BJ (cell line): ENCODE measurements at regions not wholly inside any gene's neighbourhood (a gene's known extent, or its start where the extent isn't known, plus 50 kb on each side); places are given as distances from the start of the nearest gene placed in this dataset.
"Not testable (repeated sequence)": the region's sequence is repeated elsewhere in the genome, so short reads cannot be mapped to it uniquely, and the experiment has no call there.

Experiments used
- CTCF ChIA-PET: fragments of 350-600 bp; formaldehyde crosslinking; extraction: SDS; loops from one replicate; lab custom pipeline; 2021; ENCODE audit warnings: antibody characterized with exemption, inconsistent platforms; lab: Yijun Ruan, JAX
- POLR2A ChIA-PET: fragments of 300-600 bp; sonication (Branson Sonifier 250); formaldehyde crosslinking; extraction: SDS; loops from one replicate; lab custom pipeline; 2021; ENCODE audit warnings: antibody characterized with exemption; lab: Charles Lee
- DNase-seq: peaks from one replicate; pipeline ENCODE4 v3.0.0-alpha.2; 2011; ENCODE audit warnings: low read depth
- H3K27me3 ChIP-seq: 2 replicates; pipeline ENCODE4 v1.6.0; 2011; ENCODE audit warnings: low read length; ENCODE audit not compliant: control insufficient read depth, insufficient read depth
- H3K36me3 ChIP-seq: 2 replicates; pipeline ENCODE4 v1.5.1; 2011; ENCODE audit warnings: low read length; ENCODE audit not compliant: control insufficient read depth, insufficient read depth
- H3K4me3 ChIP-seq: 2 replicates; pipeline ENCODE4 v1.5.1; 2011; ENCODE audit warnings: low read depth, mild to moderate bottlenecking, control low read depth, low read length
- TF ChIP-seq, protein P1 (sequence below): IDR thresholded peaks from 2 replicates; pipeline ENCODE4 v1.5.1; 2011; ENCODE audit warnings: low read depth, mild to moderate bottlenecking, control low read depth, inconsistent platforms, low read length, moderate library complexity; ENCODE audit not compliant: insufficient read depth

DNA sequence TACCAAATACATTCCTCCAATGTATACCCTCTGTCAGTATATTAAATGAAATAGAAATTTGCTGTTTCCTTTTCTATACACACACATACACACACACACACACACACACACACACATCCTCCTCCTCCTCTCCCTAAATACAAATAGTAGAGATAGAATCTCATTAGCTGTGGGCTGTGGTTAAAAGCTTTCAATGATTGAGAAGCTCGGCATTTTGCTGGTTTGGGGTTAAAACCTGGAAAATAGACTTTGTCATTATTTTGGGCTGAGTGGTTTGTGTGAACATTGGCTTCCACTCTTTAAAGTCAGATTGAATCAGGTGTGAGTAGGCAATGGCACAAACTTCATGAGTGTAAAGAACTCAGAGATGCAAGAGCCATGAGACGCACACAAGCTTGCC lies 596.0 kb downstream of the XPNPEP1 start:
- no peak for DNase-seq
- POLR2A ChIA-PET, result interaction anchor here (0.6 to 0.7 kb wide), 2 partner anchors 154 to 201 kb away, joined by 3 read pairs; no protein-coding TSS in a partner anchor
- H3K4me3 ChIP-seq, result no peak overlapping the region
- H3K27me3 ChIP-seq, result no peaks in the 10 kb centered on the region
- TF ChIP-seq, protein P1, sequence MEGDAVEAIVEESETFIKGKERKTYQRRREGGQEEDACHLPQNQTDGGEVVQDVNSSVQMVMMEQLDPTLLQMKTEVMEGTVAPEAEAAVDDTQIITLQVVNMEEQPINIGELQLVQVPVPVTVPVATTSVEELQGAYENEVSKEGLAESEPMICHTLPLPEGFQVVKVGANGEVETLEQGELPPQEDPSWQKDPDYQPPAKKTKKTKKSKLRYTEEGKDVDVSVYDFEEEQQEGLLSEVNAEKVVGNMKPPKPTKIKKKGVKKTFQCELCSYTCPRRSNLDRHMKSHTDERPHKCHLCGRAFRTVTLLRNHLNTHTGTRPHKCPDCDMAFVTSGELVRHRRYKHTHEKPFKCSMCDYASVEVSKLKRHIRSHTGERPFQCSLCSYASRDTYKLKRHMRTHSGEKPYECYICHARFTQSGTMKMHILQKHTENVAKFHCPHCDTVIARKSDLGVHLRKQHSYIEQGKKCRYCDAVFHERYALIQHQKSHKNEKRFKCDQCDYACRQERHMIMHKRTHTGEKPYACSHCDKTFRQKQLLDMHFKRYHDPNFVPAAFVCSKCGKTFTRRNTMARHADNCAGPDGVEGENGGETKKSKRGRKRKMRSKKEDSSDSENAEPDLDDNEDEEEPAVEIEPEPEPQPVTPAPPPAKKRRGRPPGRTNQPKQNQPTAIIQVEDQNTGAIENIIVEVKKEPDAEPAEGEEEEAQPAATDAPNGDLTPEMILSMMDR, result no peak
- CTCF ChIA-PET, result interaction anchor here (0.6 to 1.8 kb wide), 5 partner anchors 10 to 416 kb away, joined by 3 to 5 read pairs (median 3); no protein-coding TSS in a partner anchor
- no peaks in the 10 kb centered on the region for H3K36me3 ChIP-seq

DNA sequence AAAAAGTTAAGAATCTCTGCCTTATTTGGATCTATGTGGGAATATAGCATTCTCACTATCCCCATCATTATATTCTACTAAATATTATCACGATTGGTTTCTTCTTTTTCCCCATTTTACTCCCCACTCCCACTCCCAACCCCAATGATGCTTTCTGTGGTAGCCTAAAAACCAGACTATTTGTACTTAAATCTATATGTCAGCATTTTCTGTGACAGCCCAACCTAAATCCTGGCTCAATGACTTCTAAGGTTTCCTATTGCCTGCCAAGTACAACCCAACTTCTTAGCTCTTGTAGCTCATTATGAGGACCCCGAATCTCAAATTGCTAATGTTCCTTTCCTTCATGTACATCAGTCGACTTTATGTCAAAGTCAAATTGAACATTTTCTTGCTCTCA lies 598.6 kb downstream of the XPNPEP1 start:
- TF ChIP-seq, protein P1, result no peak
- Histone ChIP-seq H3K27me3 (no peaks in the 10 kb centered on the region), H3K36me3 (no peaks in the 10 kb centered on the region), H3K4me3 (no peak overlapping the region)
- ChIA-PET CTCF (no interaction called here), POLR2A (no interaction called here)
- no peak for DNase-seq

DNA sequence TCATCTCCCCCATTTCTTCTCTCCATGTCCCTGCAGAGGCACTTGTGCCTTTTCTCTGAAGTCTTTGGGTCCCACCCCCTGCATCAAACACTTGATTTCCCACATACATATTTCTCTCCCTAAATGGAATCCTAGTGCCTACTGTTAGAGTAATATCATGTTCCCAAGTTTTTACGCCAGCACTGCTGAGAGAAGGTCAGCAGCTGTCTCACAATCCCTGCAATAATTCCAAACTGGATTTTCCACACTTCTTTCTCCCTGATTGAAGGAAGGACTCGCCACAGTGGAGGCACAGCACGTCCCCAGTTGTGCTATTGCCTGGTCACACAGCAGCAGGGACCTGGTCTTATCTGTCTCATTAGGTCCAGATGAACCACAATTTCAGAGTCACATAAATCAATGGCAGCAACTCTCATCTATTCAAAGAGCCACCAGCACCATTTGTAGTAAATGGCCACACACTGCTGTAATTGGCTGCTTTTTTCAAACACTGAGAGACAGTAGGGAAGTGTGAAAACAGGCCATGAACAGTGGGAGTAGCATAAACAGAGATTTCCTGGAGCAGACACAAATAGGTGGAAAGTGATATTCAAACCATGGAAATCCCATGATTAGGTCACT lies 605.5 kb downstream of the XPNPEP1 start:
- no peaks in the 10 kb centered on the region for H3K36me3 ChIP-seq
- TF ChIP-seq, protein P1, result no peak
- POLR2A ChIA-PET, result no interaction called here
- no peak overlapping the region for H3K4me3 ChIP-seq
- H3K27me3 ChIP-seq, result no peaks in the 10 kb centered on the region
- CTCF ChIA-PET, result interaction anchor here (1.0 kb wide), 1 partner anchor 9 kb away, joined by 3 read pairs; no protein-coding TSS in a partner anchor
- no peak for DNase-seq

DNA sequence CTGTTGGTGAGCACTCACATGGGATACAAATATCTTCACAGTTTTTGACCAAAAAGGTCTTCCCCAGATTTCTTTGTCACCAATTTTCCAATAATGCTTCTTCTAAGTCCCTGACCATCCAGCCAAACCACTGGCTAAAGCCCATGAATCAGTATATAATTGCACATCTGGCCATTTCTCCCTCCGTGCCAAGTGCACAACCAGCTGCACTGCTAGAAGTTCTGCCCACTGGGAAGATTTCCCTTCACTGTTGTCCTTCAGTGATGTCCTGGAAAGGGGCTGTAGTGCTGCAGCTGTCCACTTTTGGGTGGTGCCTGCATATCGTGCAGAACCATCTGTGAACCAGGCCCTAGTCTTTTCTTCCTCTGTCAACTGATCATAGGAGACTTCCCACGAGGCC lies 609.3 kb downstream of the XPNPEP1 start:
- H3K36me3 ChIP-seq, CTCF ChIA-PET, H3K4me3 ChIP-seq, POLR2A ChIA-PET, H3K27me3 ChIP-seq, DNase-seq: not testable (repeated sequence)

DNA sequence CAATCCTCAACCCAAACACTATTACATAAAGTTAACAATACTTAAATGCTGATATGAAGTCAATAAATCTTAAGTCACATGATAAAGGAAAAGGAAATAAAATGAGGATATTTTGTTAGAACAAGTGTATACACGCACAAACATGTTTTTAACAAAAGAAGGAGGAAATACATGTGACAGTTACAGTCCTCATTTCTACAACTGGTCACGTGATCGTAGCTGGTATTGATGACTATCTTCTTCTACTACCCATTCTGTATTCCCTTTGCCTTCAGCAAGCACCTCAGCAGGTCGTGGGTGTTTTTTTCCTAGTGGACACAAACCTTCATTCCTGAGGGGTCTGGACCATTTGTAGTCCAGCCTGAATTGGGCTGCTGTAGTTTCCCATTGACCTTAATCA lies 610.8 kb downstream of the XPNPEP1 start:
- CTCF ChIA-PET, POLR2A ChIA-PET, H3K27me3 ChIP-seq, H3K36me3 ChIP-seq, H3K4me3 ChIP-seq, DNase-seq: not testable (repeated sequence)

DNA sequence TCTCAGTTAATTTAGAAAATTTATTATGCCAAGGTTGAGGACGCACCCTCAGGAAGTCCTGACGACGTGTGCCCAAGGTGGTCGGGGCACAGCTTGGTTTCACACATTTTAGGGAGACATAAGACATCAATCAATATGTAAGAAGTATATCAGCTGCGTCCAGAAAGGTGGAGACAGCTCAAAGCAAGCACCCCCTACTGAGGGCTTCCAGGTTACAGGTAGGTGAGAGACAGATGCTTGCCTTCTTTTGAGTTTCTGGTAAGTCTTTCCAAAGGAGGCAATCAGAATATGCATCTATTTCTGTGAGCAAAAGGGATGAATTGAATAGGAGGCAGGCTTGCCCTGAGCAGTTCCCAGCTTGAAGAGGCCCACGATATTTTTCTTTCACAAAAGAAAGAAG lies 614.3 kb downstream of the XPNPEP1 start:
- ChIA-PET CTCF (no interaction called here), POLR2A (no interaction called here)
- no peaks in the 10 kb centered on the region for H3K27me3 ChIP-seq
- no peak for DNase-seq
- TF ChIP-seq, protein P1, result no peak
- no peaks in the 10 kb centered on the region for H3K36me3 ChIP-seq
- H3K4me3 ChIP-seq, result no peak overlapping the region

DNA sequence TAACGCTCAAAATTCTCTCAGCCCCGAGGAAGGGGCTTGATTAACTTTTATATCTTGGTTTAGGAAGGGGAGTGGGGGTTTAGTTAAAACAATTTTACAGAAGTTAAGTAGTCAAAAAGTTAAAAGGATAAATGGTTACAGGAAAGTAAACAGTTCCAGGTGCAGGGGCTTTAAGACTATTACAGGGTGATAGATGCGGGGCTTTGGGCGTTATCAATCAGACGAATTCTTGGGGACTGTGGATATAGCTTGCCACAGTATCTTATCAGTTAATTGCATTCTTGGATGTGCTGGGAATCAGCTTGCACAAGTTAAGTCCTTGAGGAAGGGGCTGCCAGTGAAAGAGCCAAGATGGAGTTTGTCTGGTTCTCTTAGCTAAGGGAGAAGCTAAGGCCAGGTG lies 616.2 kb downstream of the XPNPEP1 start:
- POLR2A ChIA-PET, CTCF ChIA-PET, H3K36me3 ChIP-seq, H3K4me3 ChIP-seq, H3K27me3 ChIP-seq, DNase-seq: not testable (repeated sequence)
